BE2C (cell line): ENCODE measurements at regions not wholly inside any gene's neighbourhood (a gene's known extent, or its start where the extent isn't known, plus 50 kb on each side); places are given as distances from the start of the nearest gene placed in this dataset.

Source experiments
- DNase-seq: peaks from one replicate; pipeline ENCODE4 v3.0.0-alpha.2; 2020
- H3K27me3 ChIP-seq: fragments of 250-450 bp; sonication (Bioruptor Pico); 2 replicates; pipeline ENCODE4 v1.5.1; 2020; ENCODE audit warnings: mild to moderate bottlenecking
- H3K36me3 ChIP-seq: fragments of 250-450 bp; sonication (Bioruptor Pico); 2 replicates; pipeline ENCODE4 v1.5.1; 2020; ENCODE audit warnings: mild to moderate bottlenecking
- H3K4me1 ChIP-seq: fragments of 250-450 bp; sonication (Bioruptor Pico); 2 replicates; pipeline ENCODE4 v1.5.1; 2020
- H3K4me3 ChIP-seq: 2 replicates; pipeline ENCODE4 v1.5.1; 2011; ENCODE audit warnings: low read depth, low read length
- H3K9me3 ChIP-seq: fragments of 250-450 bp; sonication (Bioruptor Pico); 2 replicates; pipeline ENCODE4 v1.5.1; 2020
- CTCF ChIP-seq: IDR thresholded peaks from 2 replicates; pipeline ENCODE4 v1.5.1; 2012; ENCODE audit warnings: mild to moderate bottlenecking, low read depth, low read length

DNA sequence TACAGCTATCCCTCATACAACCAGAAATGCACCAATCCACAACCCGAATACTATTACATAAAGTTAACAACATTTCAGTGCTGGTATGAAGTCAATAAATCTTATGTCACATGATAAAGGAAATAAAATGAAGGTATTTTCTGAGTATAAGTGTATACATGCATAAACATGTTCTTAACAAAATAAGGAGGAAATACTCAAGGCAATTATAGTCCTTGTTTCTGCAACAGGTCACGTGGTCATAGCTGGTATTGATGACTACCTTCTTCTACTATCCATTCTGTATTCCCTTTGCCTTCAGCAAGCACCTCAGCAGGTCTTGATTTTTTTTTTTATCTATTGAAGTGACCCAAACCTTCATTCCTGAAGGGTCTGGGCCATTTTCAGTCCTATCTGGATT is 675.6 kb downstream of the RPL10L start:
- no peak for DNase-seq
- Histone ChIP-seq H3K4me3 (no peak overlapping the region), H3K9me3 (no peaks in the 10 kb centered on the region; the same call in 1 of the 2 replicates), H3K4me1 (peaks cover 27% of the 10 kb centered on the region), H3K36me3 (no peaks in the 10 kb centered on the region), H3K27me3 (no peaks in the 10 kb centered on the region)
- TF ChIP-seq CTCF: no peak

DNA sequence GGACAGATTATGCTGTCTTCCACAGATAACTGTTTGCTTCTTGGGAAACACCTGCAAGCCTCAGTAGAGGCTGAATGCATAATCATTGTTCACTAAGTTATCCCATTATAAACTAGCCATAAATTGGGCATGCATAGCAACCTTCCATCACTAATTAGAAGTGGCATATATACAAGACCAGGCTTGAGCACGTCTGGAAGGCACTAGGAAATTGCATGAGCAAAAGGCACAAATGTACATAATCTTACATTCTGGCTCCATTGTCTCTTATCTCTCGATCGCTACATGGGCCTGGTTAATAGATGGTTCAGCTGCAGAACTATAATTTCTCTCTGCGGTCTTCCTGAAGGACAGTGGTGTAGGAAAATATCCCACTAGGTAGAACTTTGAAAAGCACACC is 679.2 kb downstream of the RPL10L start:
- TF ChIP-seq CTCF: no peak

GRCh38 chr14:45970621-45971020 is 681.0 kb downstream of the RPL10L start:
- H3K4me3 ChIP-seq: no peak overlapping the region
- DNase-seq: no peak
- TF ChIP-seq CTCF: no peak

More for the DNA sequence above, 679.2 kb downstream of the RPL10L start:
- H3K4me1 ChIP-seq: peaks cover 23% of the 10 kb centered on the region
- H3K9me3 ChIP-seq: no peaks in the 10 kb centered on the region
- peak; percentile 62 for DNase-seq
- H3K36me3 ChIP-seq: no peaks in the 10 kb centered on the region
- no peak overlapping the region for H3K4me3 ChIP-seq
- H3K27me3 ChIP-seq: no peaks in the 10 kb centered on the region

DNA sequence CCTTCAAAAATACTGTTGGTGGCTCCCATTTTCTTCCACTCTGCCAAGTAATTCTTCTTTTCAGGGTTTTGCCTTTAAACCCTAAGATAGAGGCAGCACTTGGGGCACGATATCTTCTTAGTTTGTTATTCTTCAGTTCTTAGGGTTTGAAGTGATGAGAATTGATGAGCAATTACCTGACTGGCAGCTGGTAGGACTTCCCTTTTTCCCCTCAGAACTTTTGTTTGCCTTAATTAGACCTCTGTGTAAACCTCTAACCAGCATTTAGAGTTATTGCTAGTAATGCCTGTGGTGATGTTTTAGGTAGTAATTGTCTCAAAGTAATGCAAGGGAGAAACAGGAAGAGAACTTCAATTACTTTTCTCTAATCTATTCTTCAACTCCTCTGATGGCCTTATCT is 683.5 kb downstream of the RPL10L start:
- DNase-seq: no peak
- Histone ChIP-seq H3K27me3 (no peaks in the 10 kb centered on the region), H3K36me3 (no peaks in the 10 kb centered on the region), H3K4me3 (no peak overlapping the region), H3K9me3 (no peaks in the 10 kb centered on the region), H3K4me1 (peaks cover 17% of the 10 kb centered on the region)
- no peak for TF ChIP-seq CTCF

More at GRCh38 chr14:45970621-45971020, 681.0 kb downstream of the RPL10L start:
- Histone ChIP-seq H3K4me1 (peaks cover 23% of the 10 kb centered on the region), H3K9me3 (no peaks in the 10 kb centered on the region), H3K27me3 (no peaks in the 10 kb centered on the region), H3K36me3 (no peaks in the 10 kb centered on the region)

GRCh38 chr14:45949479-45949878 is 696.5 kb upstream of the MIS18BP1 start:
- TF ChIP-seq CTCF: no peak
- Histone ChIP-seq H3K4me1 (no peaks in the 10 kb centered on the region), H3K4me3 (no peak overlapping the region), H3K27me3 (no peaks in the 10 kb centered on the region), H3K9me3 (no peaks in the 10 kb centered on the region), H3K36me3 (no peaks in the 10 kb centered on the region)
- DNase-seq: no peak

- no peak for DNase-seq
These were observed 694.8 kb upstream of the MIS18BP1 start for GRCh38 chr14:45947830-45948229.

More at GRCh38 chr14:45947830-45948229, 694.8 kb upstream of the MIS18BP1 start:
- Histone ChIP-seq H3K4me1 (no peaks in the 10 kb centered on the region), H3K4me3 (no peak overlapping the region), H3K9me3 (no peaks in the 10 kb centered on the region), H3K27me3 (no peaks in the 10 kb centered on the region), H3K36me3 (no peaks in the 10 kb centered on the region)
- no peak for TF ChIP-seq CTCF
